Brain microvascular endothelial cell (primary cell): ENCODE measurements at regions not wholly inside any gene's neighbourhood (a gene's known extent, or its start where the extent isn't known, plus 50 kb on each side); places are given as distances from the start of the nearest gene placed in this dataset.

ENCODE experiments used
- DNase-seq: peaks from one replicate; pipeline ENCODE4 v3.0.0-alpha.2; 2020
- H3K27ac ChIP-seq: fragments of 250-450 bp; sonication (Bioruptor Pico); 2 replicates; pipeline ENCODE4 v1.5.1; 2020; ENCODE audit warnings: mild to moderate bottlenecking, moderate library complexity
- H3K27me3 ChIP-seq: fragments of 250-450 bp; sonication (Bioruptor Pico); replicated peaks from 2 replicates; pipeline ENCODE4 v1.5.1; 2020; ENCODE audit warnings: mild to moderate bottlenecking
- H3K36me3 ChIP-seq: fragments of 250-450 bp; sonication (Bioruptor Pico); replicated peaks from 2 replicates; pipeline ENCODE4 v1.5.1; 2020; ENCODE audit warnings: mild to moderate bottlenecking
- H3K4me3 ChIP-seq: 2 replicates; pipeline ENCODE4 v1.5.1; 2011; ENCODE audit warnings: low read depth, mild to moderate bottlenecking, control low read depth, low read length, moderate library complexity
- CTCF ChIP-seq: IDR thresholded peaks from 2 replicates; pipeline ENCODE4 v1.5.1; 2011; ENCODE audit warnings: low read depth, mild to moderate bottlenecking, moderate library complexity, low read length, control low read depth, inconsistent platforms; ENCODE audit errors: missing control alignments
- in situ Hi-C: cut with HindIII; loops from 2 replicates; pipeline ENCODE4 v1.10.0; 2017; ENCODE audit warnings: low sequenced_read_pairs, low pct_ligation_motif_present

GRCh38 chr6:117149324-117149723, 116.0 kb upstream of the VGLL2 start:
- H3K36me3 ChIP-seq = no peaks in the 10 kb centered on the region
- no peaks in the 10 kb centered on the region for H3K27me3 ChIP-seq
- H3K4me3 ChIP-seq = no peak overlapping the region
- no peak for DNase-seq
- no peak for TF ChIP-seq CTCF
- no peak overlapping the region for H3K27ac ChIP-seq
- in situ Hi-C loops = no loop called here

GRCh38 chr6:117156741-117157140, 108.6 kb upstream of the VGLL2 start:
- H3K27ac ChIP-seq = no peak overlapping the region
- no peak for DNase-seq
- no peak overlapping the region for H3K4me3 ChIP-seq
- no peaks in the 10 kb centered on the region for H3K36me3 ChIP-seq
- in situ Hi-C loops = no loop called here
- no peak for TF ChIP-seq CTCF
- no peaks in the 10 kb centered on the region for H3K27me3 ChIP-seq

- no peak for DNase-seq
- Histone ChIP-seq H3K27ac (no peak overlapping the region), H3K4me3 (no peak overlapping the region), H3K36me3 (no peaks in the 10 kb centered on the region), H3K27me3 (no peaks in the 10 kb centered on the region)
- in situ Hi-C loops = no loop called here
- TF ChIP-seq CTCF = no peak
Measured at GRCh38 chr6:117157448-117157847, 107.9 kb upstream of the VGLL2 start.

- no peaks in the 10 kb centered on the region for H3K27me3 ChIP-seq
- no peak overlapping the region for H3K4me3 ChIP-seq
- no peak for TF ChIP-seq CTCF
- DNase-seq = no peak
- no peak overlapping the region for H3K27ac ChIP-seq
- in situ Hi-C loops = no loop called here
- no peaks in the 10 kb centered on the region for H3K36me3 ChIP-seq
Measured at GRCh38 chr6:117165911-117166499, 99.4 kb upstream of the VGLL2 start.

GRCh38 chr6:117167520-117168271, 97.7 kb upstream of the VGLL2 start:
- Histone ChIP-seq H3K36me3 (no peaks in the 10 kb centered on the region), H3K27me3 (no peaks in the 10 kb centered on the region), H3K4me3 (no peak overlapping the region), H3K27ac (no peak overlapping the region)
- peak; percentile 30 for TF ChIP-seq CTCF
- in situ Hi-C loops = no loop called here
- no peak for DNase-seq
